ENCODE measurements at regions not wholly inside any gene's neighbourhood (a gene's known extent, or its start where the extent isn't known, plus 50 kb on each side); places are given as distances from the start of the nearest gene placed in this dataset.

GRCh38 chr1:198904321-198904720 lies 265.5 kb downstream of the PTPRC start:
- DNase-seq (ENCODE audit: low read depth): peak; percentile 70

- no peak for DNase-seq (ENCODE audit: low read depth)
These were observed 268.0 kb downstream of the PTPRC start for GRCh38 chr1:198906739-198907422.

GRCh38 chr1:198907423-198907746 lies 268.5 kb downstream of the PTPRC start:
- no peak for DNase-seq (ENCODE audit: low read depth)

- no peak for DNase-seq (ENCODE audit: low read depth)
These were observed 270.2 kb downstream of the PTPRC start for GRCh38 chr1:198908995-198909394.

GRCh38 chr1:198909973-198910372 lies 271.1 kb downstream of the PTPRC start:
- DNase-seq (ENCODE audit: low read depth): no peak

GRCh38 chr1:198910816-198911215 lies 272.0 kb downstream of the PTPRC start:
- DNase-seq (ENCODE audit: low read depth): no peak

GRCh38 chr1:198912046-198912445 lies 273.2 kb downstream of the PTPRC start:
- DNase-seq (ENCODE audit: low read depth): no peak

- DNase-seq (ENCODE audit: low read depth): peak; percentile 83
These were observed 274.8 kb downstream of the PTPRC start for GRCh38 chr1:198913667-198914066.

GRCh38 chr1:198915327-198916231 lies 276.7 kb downstream of the PTPRC start:
- no peak for DNase-seq (ENCODE audit: low read depth)

- peak; percentile 22 for DNase-seq (ENCODE audit: low read depth)
These were observed 278.4 kb downstream of the PTPRC start for GRCh38 chr1:198917226-198917625.

GRCh38 chr1:198918920-198919319 lies 280.1 kb downstream of the PTPRC start:
- no peak for DNase-seq (ENCODE audit: low read depth)

GRCh38 chr1:198919667-198920398 lies 281.0 kb downstream of the PTPRC start:
- no peak for DNase-seq (ENCODE audit: low read depth)

GRCh38 chr1:198922638-198923430 lies 284.0 kb downstream of the PTPRC start:
- DNase-seq (ENCODE audit: low read depth): no peak

GRCh38 chr1:198923993-198924392 lies 285.2 kb downstream of the PTPRC start:
- DNase-seq (ENCODE audit: low read depth): no peak

GRCh38 chr1:198925567-198925966 lies 286.7 kb downstream of the PTPRC start:
- no peak for DNase-seq (ENCODE audit: low read depth)

- DNase-seq (ENCODE audit: low read depth): no peak
These were observed 288.3 kb downstream of the PTPRC start for GRCh38 chr1:198927129-198927528.

GRCh38 chr1:198929111-198929604 lies 290.3 kb downstream of the PTPRC start:
- DNase-seq (ENCODE audit: low read depth): no peak

- DNase-seq (ENCODE audit: low read depth): peak; percentile 67
These were observed 291.2 kb downstream of the PTPRC start for GRCh38 chr1:198929961-198930599.

- DNase-seq (ENCODE audit: low read depth): no peak
These were observed 293.6 kb downstream of the PTPRC start for GRCh38 chr1:198932351-198932991.

GRCh38 chr1:198933515-198934222 lies 294.8 kb downstream of the PTPRC start:
- DNase-seq (ENCODE audit: low read depth): no peak

Data from fibroblast of gingiva (primary cell).